ENCODE measurements at regions not wholly inside any gene's neighbourhood (a gene's known extent, or its start where the extent isn't known, plus 50 kb on each side); places are given as distances from the start of the nearest gene placed in this dataset.

GRCh38 chr12:71004578-71004977, 84.0 kb upstream of the PTPRR start:
- TF ChIP-seq EZH2phosphoT487 (IDR thresholded peaks at IDR 0.05; ENCODE audit: borderline replicate concordance, low read length) (no peak), CTCF (conservative IDR thresholded peaks at IDR 0.05; ENCODE audit: low read depth, low read length) (no peak), EZH2 (IDR thresholded peaks at IDR 0.05; ENCODE audit: low read length, unreplicated experiment) (no peak)
- H3K4me2 ChIP-seq (ENCODE audit: low read length): no peak overlapping the region
- ATAC-seq (no peak), DNase-seq (no peak)
- H3K4me1 ChIP-seq (ENCODE audit: insufficient read depth, low read length): no peaks in the 10 kb centered on the region
- no peaks in the 10 kb centered on the region for H3K9me2 ChIP-seq (replicated peaks; ENCODE audit: low read length)
- H3F3A ChIP-seq (ENCODE audit: low read length, unreplicated experiment): no peaks in the 10 kb centered on the region
- BruUV-seq (replicated peaks): no TSS peak
- no peaks in the 10 kb centered on the region for H3K36me3 ChIP-seq (ENCODE audit: low read depth, low read length)
- CTCF ChIA-PET: no interaction called here
- no peaks in the 10 kb centered on the region for H3K9me3 ChIP-seq (ENCODE audit: low read length)
- no peak overlapping the region for H2AFZ ChIP-seq (ENCODE audit: low read length)
- intact Hi-C loops (cut with micrococcal nuclease): no loop called here
- no peak overlapping the region for H3K4me3 ChIP-seq (ENCODE audit: low read length)
- no peak overlapping the region for H3K9ac ChIP-seq (ENCODE audit: low read length)
- H4K20me1 ChIP-seq (ENCODE audit: low read length): no peaks in the 10 kb centered on the region
- no peaks in the 10 kb centered on the region for H3K27me3 ChIP-seq (ENCODE audit: low read length)
- no peaks in the 10 kb centered on the region for H3K79me2 ChIP-seq (ENCODE audit: low read length)
- H3K27ac ChIP-seq (ENCODE audit: low read length): no peak overlapping the region
- POLR2A ChIA-PET (ENCODE audit: unreplicated experiment): no interaction called here

GRCh38 chr12:71000748-71001147, 80.2 kb upstream of the PTPRR start:
- no peak overlapping the region for H2AFZ ChIP-seq (ENCODE audit: low read length)
- no peak overlapping the region for H3K27ac ChIP-seq (ENCODE audit: low read length)
- H3K4me2 ChIP-seq (ENCODE audit: low read length): no peak overlapping the region
- H3F3A ChIP-seq (ENCODE audit: low read length, unreplicated experiment): no peaks in the 10 kb centered on the region
- H3K9me2 ChIP-seq (replicated peaks; ENCODE audit: low read length): no peaks in the 10 kb centered on the region
- H3K79me2 ChIP-seq (ENCODE audit: low read length): no peaks in the 10 kb centered on the region
- no peak for ATAC-seq
- ChIA-PET POLR2A (ENCODE audit: unreplicated experiment) (no interaction called here), CTCF (no interaction called here)
- H4K20me1 ChIP-seq (ENCODE audit: low read length): no peaks in the 10 kb centered on the region
- no peaks in the 10 kb centered on the region for H3K4me1 ChIP-seq (ENCODE audit: insufficient read depth, low read length)
- no TSS peak for BruUV-seq (replicated peaks)
- no peaks in the 10 kb centered on the region for H3K36me3 ChIP-seq (ENCODE audit: low read depth, low read length)
- DNase-seq: no peak
- H3K27me3 ChIP-seq (ENCODE audit: low read length): no peaks in the 10 kb centered on the region
- TF ChIP-seq EZH2 (IDR thresholded peaks at IDR 0.05; ENCODE audit: low read length, unreplicated experiment) (no peak), CTCF (conservative IDR thresholded peaks at IDR 0.05; ENCODE audit: low read depth, low read length) (no peak), EZH2phosphoT487 (IDR thresholded peaks at IDR 0.05; ENCODE audit: borderline replicate concordance, low read length) (no peak)
- intact Hi-C loops (cut with micrococcal nuclease): no loop called here
- H3K9ac ChIP-seq (ENCODE audit: low read length): no peak overlapping the region
- H3K9me3 ChIP-seq (ENCODE audit: low read length): no peaks in the 10 kb centered on the region
- H3K4me3 ChIP-seq (ENCODE audit: low read length): no peak overlapping the region

- H3F3A ChIP-seq (ENCODE audit: low read length, unreplicated experiment): no peaks in the 10 kb centered on the region
- H3K27ac ChIP-seq (ENCODE audit: low read length): no peak overlapping the region
- no peaks in the 10 kb centered on the region for H3K4me1 ChIP-seq (ENCODE audit: insufficient read depth, low read length)
- ATAC-seq (no peak), DNase-seq (no peak)
- intact Hi-C loops (cut with micrococcal nuclease): no loop called here
- H3K79me2 ChIP-seq (ENCODE audit: low read length): no peaks in the 10 kb centered on the region
- H3K4me3 ChIP-seq (ENCODE audit: low read length): no peak overlapping the region
- ChIA-PET CTCF (no interaction called here), POLR2A (ENCODE audit: unreplicated experiment) (no interaction called here)
- no peaks in the 10 kb centered on the region for H3K9me3 ChIP-seq (ENCODE audit: low read length)
- H3K9ac ChIP-seq (ENCODE audit: low read length): no peak overlapping the region
- no peaks in the 10 kb centered on the region for H3K9me2 ChIP-seq (replicated peaks; ENCODE audit: low read length)
- no peak overlapping the region for H2AFZ ChIP-seq (ENCODE audit: low read length)
- H3K4me2 ChIP-seq (ENCODE audit: low read length): no peak overlapping the region
- H3K27me3 ChIP-seq (ENCODE audit: low read length): no peaks in the 10 kb centered on the region
- TF ChIP-seq EZH2 (IDR thresholded peaks at IDR 0.05; ENCODE audit: low read length, unreplicated experiment): no peak
- no peak for TF ChIP-seq CTCF (conservative IDR thresholded peaks at IDR 0.05; ENCODE audit: low read depth, low read length)
- TF ChIP-seq EZH2phosphoT487 (IDR thresholded peaks at IDR 0.05; ENCODE audit: borderline replicate concordance, low read length): no peak
- no peaks in the 10 kb centered on the region for H3K36me3 ChIP-seq (ENCODE audit: low read depth, low read length)
- no peaks in the 10 kb centered on the region for H4K20me1 ChIP-seq (ENCODE audit: low read length)
- no TSS peak for BruUV-seq (replicated peaks)
Measured at GRCh38 chr12:71000255-71000654, 79.7 kb upstream of the PTPRR start.

All from PC-3 (cell line).